ENCODE measurements at regions not wholly inside any gene's neighbourhood (a gene's known extent, or its start where the extent isn't known, plus 50 kb on each side); places are given as distances from the start of the nearest gene placed in this dataset.

DNA sequence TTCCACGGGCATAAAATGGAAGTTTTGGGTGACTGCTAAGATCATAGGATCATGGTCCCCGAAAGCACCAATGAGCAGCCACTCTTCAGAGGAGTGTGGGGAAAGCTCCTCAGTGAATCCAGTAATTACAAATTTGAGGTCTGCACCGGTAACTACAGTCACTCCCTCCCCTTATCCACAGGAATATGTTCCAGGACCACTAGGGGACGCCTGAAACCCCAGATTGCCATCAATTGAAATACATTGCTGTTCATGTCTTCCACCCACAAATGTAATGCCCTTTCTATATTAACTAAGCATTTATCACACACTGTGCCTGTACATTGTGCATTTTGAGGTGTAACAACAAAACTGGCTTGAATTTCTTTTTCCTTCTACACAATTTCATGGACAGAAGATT is 447.9 kb upstream of the PFKP start:
- intact Hi-C loops (cut with micrococcal nuclease; ENCODE audit: unreplicated experiment), result no loop called here

GRCh38 chr10:2618690-2619089 is 448.7 kb upstream of the PFKP start:
- H3K4me1 ChIP-seq (ENCODE audit: insufficient read depth, low read length, poor library complexity, severe bottlenecking), result no peaks in the 10 kb centered on the region
- H3K4me3 ChIP-seq (ENCODE audit: low read depth, low read length, poor library complexity, severe bottlenecking), result no peak overlapping the region
- POLR2A ChIA-PET, result interaction anchor here (0.5 to 1.3 kb wide), 3 partner anchors 16 to 55 kb away, joined by 3 read pairs; no protein-coding TSS in a partner anchor
- H3K27ac ChIP-seq (ENCODE audit: low read depth, low read length, poor library complexity, severe bottlenecking), result no peak overlapping the region
- no peaks in the 10 kb centered on the region for H3K9me3 ChIP-seq (ENCODE audit: low read length)
- H3K36me3 ChIP-seq (ENCODE audit: insufficient read depth, low read length), result no peaks in the 10 kb centered on the region
- no peak for DNase-seq (ENCODE audit: low spot score)
- intact Hi-C loops (cut with micrococcal nuclease; ENCODE audit: unreplicated experiment), result no loop called here
- H3K79me2 ChIP-seq (ENCODE audit: insufficient read depth, low read depth, low read length), result no peaks in the 10 kb centered on the region
- CTCF ChIA-PET (ENCODE audit: unreplicated experiment), result no interaction called here
- BruUV-seq (replicated peaks), result no TSS peak
- TF ChIP-seq, protein P1, sequence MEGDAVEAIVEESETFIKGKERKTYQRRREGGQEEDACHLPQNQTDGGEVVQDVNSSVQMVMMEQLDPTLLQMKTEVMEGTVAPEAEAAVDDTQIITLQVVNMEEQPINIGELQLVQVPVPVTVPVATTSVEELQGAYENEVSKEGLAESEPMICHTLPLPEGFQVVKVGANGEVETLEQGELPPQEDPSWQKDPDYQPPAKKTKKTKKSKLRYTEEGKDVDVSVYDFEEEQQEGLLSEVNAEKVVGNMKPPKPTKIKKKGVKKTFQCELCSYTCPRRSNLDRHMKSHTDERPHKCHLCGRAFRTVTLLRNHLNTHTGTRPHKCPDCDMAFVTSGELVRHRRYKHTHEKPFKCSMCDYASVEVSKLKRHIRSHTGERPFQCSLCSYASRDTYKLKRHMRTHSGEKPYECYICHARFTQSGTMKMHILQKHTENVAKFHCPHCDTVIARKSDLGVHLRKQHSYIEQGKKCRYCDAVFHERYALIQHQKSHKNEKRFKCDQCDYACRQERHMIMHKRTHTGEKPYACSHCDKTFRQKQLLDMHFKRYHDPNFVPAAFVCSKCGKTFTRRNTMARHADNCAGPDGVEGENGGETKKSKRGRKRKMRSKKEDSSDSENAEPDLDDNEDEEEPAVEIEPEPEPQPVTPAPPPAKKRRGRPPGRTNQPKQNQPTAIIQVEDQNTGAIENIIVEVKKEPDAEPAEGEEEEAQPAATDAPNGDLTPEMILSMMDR (conservative IDR thresholded peaks at IDR 0.05; ENCODE audit: low read length), result no peak
- TF ChIP-seq EZH2phosphoT487 (IDR thresholded peaks at IDR 0.05; ENCODE audit: borderline replicate concordance, low read depth, low read length), result no peak
- H3K4me2 ChIP-seq (ENCODE audit: low read length), result no peak overlapping the region
- no peak overlapping the region for H2AFZ ChIP-seq (ENCODE audit: low read length)
- H4K20me1 ChIP-seq (ENCODE audit: insufficient read depth, low read length), result no peaks in the 10 kb centered on the region
- no peaks in the 10 kb centered on the region for H3K9me2 ChIP-seq (ENCODE audit: insufficient read depth, low read length)

More for the DNA sequence above, 447.9 kb upstream of the PFKP start:
- POLR2A ChIA-PET, result interaction anchor here (1.1 kb wide), 1 partner anchor 17 kb away, joined by 3 read pairs; no protein-coding TSS in a partner anchor
- no peak overlapping the region for H2AFZ ChIP-seq (ENCODE audit: low read length)
- H3K4me1 ChIP-seq (ENCODE audit: insufficient read depth, low read length, poor library complexity, severe bottlenecking), result no peaks in the 10 kb centered on the region
- peak; percentile 56 for DNase-seq (ENCODE audit: low spot score)
- CTCF ChIA-PET (ENCODE audit: unreplicated experiment), result no interaction called here
- H4K20me1 ChIP-seq (ENCODE audit: insufficient read depth, low read length), result no peaks in the 10 kb centered on the region
- no peaks in the 10 kb centered on the region for H3K9me2 ChIP-seq (ENCODE audit: insufficient read depth, low read length)
- H3K36me3 ChIP-seq (ENCODE audit: insufficient read depth, low read length), result no peaks in the 10 kb centered on the region
- no peak overlapping the region for H3K4me3 ChIP-seq (ENCODE audit: low read depth, low read length, poor library complexity, severe bottlenecking)
- BruUV-seq (replicated peaks), result no TSS peak
- no peaks in the 10 kb centered on the region for H3K9me3 ChIP-seq (ENCODE audit: low read length)
- TF ChIP-seq EZH2phosphoT487 (IDR thresholded peaks at IDR 0.05; ENCODE audit: borderline replicate concordance, low read depth, low read length), result no peak
- TF ChIP-seq, protein P1 (conservative IDR thresholded peaks at IDR 0.05; ENCODE audit: low read length), result peak; percentile 84
- no peak overlapping the region for H3K4me2 ChIP-seq (ENCODE audit: low read length)
- no peaks in the 10 kb centered on the region for H3K79me2 ChIP-seq (ENCODE audit: insufficient read depth, low read depth, low read length)
- no peak overlapping the region for H3K27ac ChIP-seq (ENCODE audit: low read depth, low read length, poor library complexity, severe bottlenecking)

DNA sequence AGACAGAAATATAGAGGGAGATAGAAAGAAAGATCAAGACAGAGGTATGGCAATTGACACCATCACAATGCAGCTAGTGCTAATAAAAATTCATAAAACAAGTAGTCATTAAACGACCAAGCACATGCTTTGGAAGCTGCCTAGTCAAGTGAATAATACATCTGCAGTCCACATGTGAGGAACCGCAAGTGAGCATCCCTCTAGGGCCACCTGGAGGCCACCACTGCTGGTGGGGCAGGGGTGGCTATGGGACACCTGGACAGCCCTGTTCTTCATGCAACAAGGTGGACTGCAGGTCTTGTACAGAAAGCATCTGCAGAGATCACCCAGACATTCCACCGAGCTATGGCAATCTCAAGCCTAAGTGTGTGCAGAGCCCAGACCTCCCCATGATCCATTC is 451.1 kb upstream of the PFKP start:
- no peaks in the 10 kb centered on the region for H3K36me3 ChIP-seq (ENCODE audit: insufficient read depth, low read length)
- CTCF ChIA-PET (ENCODE audit: unreplicated experiment), result no interaction called here
- no peaks in the 10 kb centered on the region for H3K9me3 ChIP-seq (ENCODE audit: low read length)
- H3K4me1 ChIP-seq (ENCODE audit: insufficient read depth, low read length, poor library complexity, severe bottlenecking), result no peaks in the 10 kb centered on the region
- no peaks in the 10 kb centered on the region for H3K9me2 ChIP-seq (ENCODE audit: insufficient read depth, low read length)
- TF ChIP-seq, protein P1 (conservative IDR thresholded peaks at IDR 0.05; ENCODE audit: low read length), result no peak
- no peak for TF ChIP-seq EZH2phosphoT487 (IDR thresholded peaks at IDR 0.05; ENCODE audit: borderline replicate concordance, low read depth, low read length)
- H3K4me3 ChIP-seq (ENCODE audit: low read depth, low read length, poor library complexity, severe bottlenecking), result no peak overlapping the region
- no TSS peak for BruUV-seq (replicated peaks)
- H3K79me2 ChIP-seq (ENCODE audit: insufficient read depth, low read depth, low read length), result no peaks in the 10 kb centered on the region
- H3K4me2 ChIP-seq (ENCODE audit: low read length), result no peak overlapping the region
- POLR2A ChIA-PET, result no interaction called here
- no peak for DNase-seq (ENCODE audit: low spot score)
- no peaks in the 10 kb centered on the region for H4K20me1 ChIP-seq (ENCODE audit: insufficient read depth, low read length)
- intact Hi-C loops (cut with micrococcal nuclease; ENCODE audit: unreplicated experiment), result no loop called here
- H2AFZ ChIP-seq (ENCODE audit: low read length), result peak overlapping the region; percentile 19; the same call in 1 of the 2 replicates
- H3K27ac ChIP-seq (ENCODE audit: low read depth, low read length, poor library complexity, severe bottlenecking), result no peak overlapping the region
